ENCODE measurements at regions not wholly inside any gene's neighbourhood (a gene's known extent, or its start where the extent isn't known, plus 50 kb on each side); places are given as distances from the start of the nearest gene placed in this dataset.

GRCh38 chr15:75763137-75763611 is 50.5 kb upstream of the CSPG4 start:
- peaks cover 11 to 14% of the 10 kb centered on the region in 2 experiments for H3K4me1 ChIP-seq (replicated peaks in 1 of 2; ENCODE audit: control insufficient read depth in 2 of 2, insufficient read depth in 2 of 2, low read length in 2 of 2)
- no TSS peak for BruUV-seq (replicated peaks)
- DNase-seq (ENCODE audit: extremely low read depth in 1 of 4, low spot score in 3 of 4) (no peak), ATAC-seq (no peak), FAIRE-seq (no peak)
- intact Hi-C loops (cut with micrococcal nuclease) (no loop called here), in situ Hi-C loops (cut with MboI) (no loop called here)
- no peaks in the 10 kb centered on the region for H3K9me1 ChIP-seq (ENCODE audit: control insufficient read depth, insufficient read depth, low read length)
- POLR2A ChIA-PET, result no interaction called here
- H3K27ac ChIP-seq (ENCODE audit: extremely low read depth, low read depth, low read length), result no peak overlapping the region
- CTCF ChIA-PET (ENCODE audit: low intra/inter-chr PET ratio), result no interaction called here
- no peak overlapping the region for H3K4me3 ChIP-seq
- no peak overlapping the region for H2AFZ ChIP-seq (ENCODE audit: low read depth, low read length)
- H3K4me2 ChIP-seq (ENCODE audit: insufficient read depth, low read length), result no peak overlapping the region
- no peak for TF ChIP-seq POLR3G (IDR thresholded peaks at IDR 0.05; ENCODE audit: extremely low read depth, insufficient read length, insufficient replicate concordance)
- no peak for TF ChIP-seq KAT2B (IDR thresholded peaks at IDR 0.05; ENCODE audit: low read depth, low read length)
- no peak for TF ChIP-seq ZNF398 (CRISPR knock-in tag; IDR thresholded peaks at IDR 0.05)
- TF ChIP-seq ZNF121 (CRISPR knock-in tag; conservative IDR thresholded peaks at IDR 0.05), result no peak
- TF ChIP-seq ZNF57 (CRISPR knock-in tag; IDR thresholded peaks at IDR 0.05), result no peak
- no peak for TF ChIP-seq HDAC8 (tag; IDR thresholded peaks at IDR 0.05)
- TF ChIP-seq CCAR2 (IDR thresholded peaks at IDR 0.05; ENCODE audit: low read depth, low read length), result no peak
- no peak for TF ChIP-seq MTA3 (IDR thresholded peaks at IDR 0.05; ENCODE audit: borderline replicate concordance)
- TF ChIP-seq BHLHE40 (IDR thresholded peaks at IDR 0.05; ENCODE audit: low read length), result no peak
- no peak for TF ChIP-seq ZNF785 (CRISPR knock-in tag; IDR thresholded peaks at IDR 0.05)
- TF ChIP-seq PHTF2 (CRISPR knock-in tag; IDR thresholded peaks at IDR 0.05), result no peak
- TF ChIP-seq, protein P1, sequence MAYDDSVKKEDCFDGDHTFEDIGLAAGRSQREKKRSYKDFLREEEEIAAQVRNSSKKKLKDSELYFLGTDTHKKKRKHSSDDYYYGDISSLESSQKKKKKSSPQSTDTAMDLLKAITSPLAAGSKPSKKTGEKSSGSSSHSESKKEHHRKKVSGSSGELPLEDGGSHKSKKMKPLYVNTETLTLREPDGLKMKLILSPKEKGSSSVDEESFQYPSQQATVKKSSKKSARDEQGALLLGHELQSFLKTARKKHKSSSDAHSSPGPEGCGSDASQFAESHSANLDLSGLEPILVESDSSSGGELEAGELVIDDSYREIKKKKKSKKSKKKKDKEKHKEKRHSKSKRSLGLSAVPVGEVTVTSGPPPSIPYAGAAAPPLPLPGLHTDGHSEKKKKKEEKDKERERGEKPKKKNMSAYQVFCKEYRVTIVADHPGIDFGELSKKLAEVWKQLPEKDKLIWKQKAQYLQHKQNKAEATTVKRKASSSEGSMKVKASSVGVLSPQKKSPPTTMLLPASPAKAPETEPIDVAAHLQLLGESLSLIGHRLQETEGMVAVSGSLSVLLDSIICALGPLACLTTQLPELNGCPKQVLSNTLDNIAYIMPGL (CRISPR knock-in tag; IDR thresholded peaks at IDR 0.05), result no peak
- TF ChIP-seq, protein P2, sequence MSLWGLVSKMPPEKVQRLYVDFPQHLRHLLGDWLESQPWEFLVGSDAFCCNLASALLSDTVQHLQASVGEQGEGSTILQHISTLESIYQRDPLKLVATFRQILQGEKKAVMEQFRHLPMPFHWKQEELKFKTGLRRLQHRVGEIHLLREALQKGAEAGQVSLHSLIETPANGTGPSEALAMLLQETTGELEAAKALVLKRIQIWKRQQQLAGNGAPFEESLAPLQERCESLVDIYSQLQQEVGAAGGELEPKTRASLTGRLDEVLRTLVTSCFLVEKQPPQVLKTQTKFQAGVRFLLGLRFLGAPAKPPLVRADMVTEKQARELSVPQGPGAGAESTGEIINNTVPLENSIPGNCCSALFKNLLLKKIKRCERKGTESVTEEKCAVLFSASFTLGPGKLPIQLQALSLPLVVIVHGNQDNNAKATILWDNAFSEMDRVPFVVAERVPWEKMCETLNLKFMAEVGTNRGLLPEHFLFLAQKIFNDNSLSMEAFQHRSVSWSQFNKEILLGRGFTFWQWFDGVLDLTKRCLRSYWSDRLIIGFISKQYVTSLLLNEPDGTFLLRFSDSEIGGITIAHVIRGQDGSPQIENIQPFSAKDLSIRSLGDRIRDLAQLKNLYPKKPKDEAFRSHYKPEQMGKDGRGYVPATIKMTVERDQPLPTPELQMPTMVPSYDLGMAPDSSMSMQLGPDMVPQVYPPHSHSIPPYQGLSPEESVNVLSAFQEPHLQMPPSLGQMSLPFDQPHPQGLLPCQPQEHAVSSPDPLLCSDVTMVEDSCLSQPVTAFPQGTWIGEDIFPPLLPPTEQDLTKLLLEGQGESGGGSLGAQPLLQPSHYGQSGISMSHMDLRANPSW (CRISPR knock-in tag; IDR thresholded peaks at IDR 0.05), result no peak
- no peak for TF ChIP-seq KLF13 (tag; IDR thresholded peaks at IDR 0.05; ENCODE audit: borderline replicate concordance, low read depth)
- TF ChIP-seq ETV5 (CRISPR knock-in tag; IDR thresholded peaks at IDR 0.05; ENCODE audit: low read depth), result no peak
- no peak overlapping the region; a peak in 1 of 4 replicates for H3K9ac ChIP-seq (ENCODE audit: insufficient read depth in 1 of 2, low read depth in 2 of 2, low read length in 2 of 2)
- H3K9me3 ChIP-seq (replicated peaks; ENCODE audit: control insufficient read depth, insufficient read depth, low read depth, low read length), result no peaks in the 10 kb centered on the region
- no peaks in the 10 kb centered on the region for H3K36me3 ChIP-seq (ENCODE audit: control insufficient read depth, insufficient read depth, low read length)
- no peaks in the 10 kb centered on the region for H4K20me1 ChIP-seq (replicated peaks; ENCODE audit: control insufficient read depth, insufficient read depth, low read length)
- H3K27me3 ChIP-seq (ENCODE audit: control insufficient read depth in 2 of 2, insufficient read depth in 2 of 2, low read length in 2 of 2), result no peaks in the 10 kb centered on the region
- peaks cover 7% of the 10 kb centered on the region; the same call in 1 of the 3 replicates for H3K79me2 ChIP-seq (ENCODE audit: control insufficient read depth, insufficient read depth, low read length)
- 49% methylated on average over 7 of the region's 8 CpGs for WGBS (ENCODE audit: insufficient coverage, low coverage, missing lambda C conversion rate)
